Endometrium (tissue), 2 donors: ENCODE measurements at regions not wholly inside any gene's neighbourhood (a gene's known extent, or its start where the extent isn't known, plus 50 kb on each side); places are given as distances from the start of the nearest gene placed in this dataset.
"Not testable (repeated sequence)": the region's sequence is repeated elsewhere in the genome, so short reads cannot be mapped to it uniquely, and the experiment has no call there.

Source experiments
- FAIRE-seq: peaks from 2 replicates; lab custom pipeline; 2012; peaks lifted over from hg19 to GRCh38; lab: Jason Lieb, UNC
- donor health status: control.
- donor health status: control.

- FAIRE-seq = no peak
Measured at GRCh38 chr6:163735076-163735475, 320.6 kb downstream of the QKI start.

GRCh38 chr6:163733061-163733460, 318.5 kb downstream of the QKI start:
- FAIRE-seq = no peak

GRCh38 chr6:163732479-163732878, 318.0 kb downstream of the QKI start:
- FAIRE-seq = peak; percentile 80

GRCh38 chr6:163732014-163732351, 317.5 kb downstream of the QKI start:
- not testable (repeated sequence) for FAIRE-seq

- no peak for FAIRE-seq
Measured at GRCh38 chr6:163731215-163732013, 316.9 kb downstream of the QKI start.

- FAIRE-seq = no peak
Measured at GRCh38 chr6:163730246-163731210, 316.0 kb downstream of the QKI start.

GRCh38 chr6:163729127-163729872, 314.8 kb downstream of the QKI start:
- no peak for FAIRE-seq

GRCh38 chr6:163728442-163729126, 314.1 kb downstream of the QKI start:
- no peak for FAIRE-seq

GRCh38 chr6:163726037-163726695, 311.6 kb downstream of the QKI start:
- FAIRE-seq = no peak

GRCh38 chr6:163725008-163725941, 310.8 kb downstream of the QKI start:
- FAIRE-seq = no peak

- no peak for FAIRE-seq
Measured at GRCh38 chr6:163724196-163724595, 309.7 kb downstream of the QKI start.

GRCh38 chr6:163723759-163724158, 309.2 kb downstream of the QKI start:
- no peak for FAIRE-seq

- FAIRE-seq = no peak
Measured at GRCh38 chr6:163721922-163722692, 307.6 kb downstream of the QKI start.

- no peak for FAIRE-seq
Measured at GRCh38 chr6:163721435-163721834, 306.9 kb downstream of the QKI start.

GRCh38 chr6:163720460-163721235, 306.1 kb downstream of the QKI start:
- FAIRE-seq = peak; percentile 63

- FAIRE-seq = no peak
Measured at GRCh38 chr6:163720005-163720404, 305.5 kb downstream of the QKI start.

- FAIRE-seq = no peak
Measured at GRCh38 chr6:163719028-163719742, 304.7 kb downstream of the QKI start.

GRCh38 chr6:163718537-163718936, 304.0 kb downstream of the QKI start:
- FAIRE-seq = no peak
